ENCODE measurements at regions not wholly inside any gene's neighbourhood (a gene's known extent, or its start where the extent isn't known, plus 50 kb on each side); places are given as distances from the start of the nearest gene placed in this dataset.
"Not testable (repeated sequence)": the region's sequence is repeated elsewhere in the genome, so short reads cannot be mapped to it uniquely, and the experiment has no call there.

- DNase-seq, result not testable (repeated sequence)
These were observed 116.1 kb upstream of the GJE1 start for GRCh38 chr6:142016666-142017065.

- not testable (repeated sequence) for DNase-seq
These were observed 117.3 kb upstream of the GJE1 start for GRCh38 chr6:142015463-142015862.

GRCh38 chr6:142015011-142015410, 117.7 kb upstream of the GJE1 start:
- DNase-seq, result no peak

- DNase-seq, result no peak
These were observed 118.2 kb upstream of the GJE1 start for GRCh38 chr6:142014515-142014914.

- DNase-seq, result no peak
These were observed 118.7 kb upstream of the GJE1 start for GRCh38 chr6:142013875-142014495.

- no peak for DNase-seq
These were observed 119.4 kb upstream of the GJE1 start for GRCh38 chr6:142013287-142013686.

GRCh38 chr6:142011775-142012174, 121.0 kb upstream of the GJE1 start:
- DNase-seq, result no peak

GRCh38 chr6:142011156-142011555, 121.6 kb upstream of the GJE1 start:
- DNase-seq, result no peak

- DNase-seq, result no peak
These were observed 123.1 kb upstream of the GJE1 start for GRCh38 chr6:142009647-142010046.

- no peak for DNase-seq
These were observed 123.9 kb upstream of the GJE1 start for GRCh38 chr6:142008781-142009180.

GRCh38 chr6:142008016-142008735, 124.5 kb upstream of the GJE1 start:
- DNase-seq, result no peak

- DNase-seq, result no peak
These were observed 127.7 kb upstream of the GJE1 start for GRCh38 chr6:142005021-142005420.

- DNase-seq, result no peak
These were observed 129.8 kb upstream of the GJE1 start for GRCh38 chr6:142002825-142003405.

- DNase-seq, result no peak
These were observed 135.9 kb upstream of the GJE1 start for GRCh38 chr6:141996823-141997222.

GRCh38 chr6:141992109-141992508, 140.6 kb upstream of the GJE1 start:
- no peak for DNase-seq

- no peak for DNase-seq
These were observed 141.9 kb upstream of the GJE1 start for GRCh38 chr6:141990840-141991239.

- no peak for DNase-seq
These were observed 143.1 kb upstream of the GJE1 start for GRCh38 chr6:141989706-141989959.

GRCh38 chr6:141988954-141989705, 143.6 kb upstream of the GJE1 start:
- no peak for DNase-seq

GRCh38 chr6:141988327-141988726, 144.4 kb upstream of the GJE1 start:
- no peak for DNase-seq

GRCh38 chr6:141986457-141986856, 146.3 kb upstream of the GJE1 start:
- no peak for DNase-seq

GRCh38 chr6:141981190-141981589, 151.5 kb upstream of the GJE1 start:
- DNase-seq, result no peak

- DNase-seq, result no peak
These were observed 154.9 kb upstream of the GJE1 start for GRCh38 chr6:141977782-141978181.

GRCh38 chr6:141976994-141977393, 155.7 kb upstream of the GJE1 start:
- no peak for DNase-seq
